GM23248 (cell line): ENCODE measurements at regions not wholly inside any gene's neighbourhood (a gene's known extent, or its start where the extent isn't known, plus 50 kb on each side); places are given as distances from the start of the nearest gene placed in this dataset.

ENCODE experiments used
- EZH2 ChIP-seq: fragments of 200-600 bp; sonication (generic); IDR thresholded peaks from 2 replicates; pipeline ENCODE4 v1.6.1; 2018; ENCODE audit warnings: antibody characterized with exemption, mild to moderate bottlenecking; ENCODE audit not compliant: insufficient read depth, poor library complexity, severe bottlenecking
- EZH2phosphoT487 ChIP-seq: fragments of 200-600 bp; sonication (generic); IDR thresholded peaks from 2 replicates; pipeline ENCODE4 v1.6.1; 2018; ENCODE audit warnings: antibody characterized with exemption, moderate library complexity, mild to moderate bottlenecking, low read depth; ENCODE audit not compliant: insufficient read depth

DNA sequence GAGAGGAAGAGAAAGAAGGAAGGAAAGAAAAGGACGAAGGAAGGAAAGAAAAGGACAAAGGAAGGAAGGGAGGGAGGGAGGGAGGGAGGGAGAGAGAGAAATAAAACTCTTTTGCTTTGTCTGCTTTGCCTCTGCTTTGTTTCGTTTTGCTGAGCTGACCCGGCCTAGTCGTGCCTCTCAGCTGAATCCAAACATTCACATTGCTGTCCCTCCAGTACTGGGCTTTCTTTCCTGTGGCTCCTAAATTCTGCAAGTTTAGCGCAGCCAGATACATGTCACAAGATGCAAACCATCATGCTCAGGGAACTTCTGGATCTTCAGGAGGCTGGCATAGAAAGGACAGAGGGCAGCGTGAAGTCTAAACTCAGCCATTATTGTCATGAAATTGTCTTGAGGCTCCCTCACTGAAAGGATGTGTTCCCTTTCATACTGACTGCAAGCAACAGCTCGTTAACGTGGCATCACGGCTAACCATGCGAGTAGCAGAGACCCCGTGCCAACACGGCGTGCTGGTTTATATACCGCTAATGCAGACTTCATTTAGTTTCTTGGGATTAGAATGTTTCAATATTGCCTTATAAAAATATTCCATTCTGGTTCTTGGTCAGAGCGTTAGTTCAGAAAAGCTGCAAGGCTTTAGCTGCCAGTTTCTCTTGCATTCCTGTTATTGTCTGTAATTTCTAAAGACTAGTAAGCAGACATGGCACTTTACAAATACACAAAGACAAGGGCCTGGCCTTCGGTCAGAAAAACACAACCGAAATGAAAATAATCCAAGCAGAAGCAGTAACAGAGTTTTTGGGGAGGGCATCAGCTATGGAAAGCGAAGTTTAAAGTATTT is 94.2 kb downstream of the TMEM174 start:
- no peak for TF ChIP-seq EZH2
- TF ChIP-seq EZH2phosphoT487 = no peak
